HG03571 (cell line): ENCODE measurements at regions not wholly inside any gene's neighbourhood (a gene's known extent, or its start where the extent isn't known, plus 50 kb on each side); places are given as distances from the start of the nearest gene placed in this dataset.
"Not testable (repeated sequence)": the region's sequence is repeated elsewhere in the genome, so short reads cannot be mapped to it uniquely, and the experiment has no call there.

Source experiments
- ATAC-seq: cut with Tn5 transposase; IDR thresholded peaks from one replicate; pipeline ENCODE4 v1.9.1; 2021; ENCODE audit not compliant: unreplicated experiment

DNA sequence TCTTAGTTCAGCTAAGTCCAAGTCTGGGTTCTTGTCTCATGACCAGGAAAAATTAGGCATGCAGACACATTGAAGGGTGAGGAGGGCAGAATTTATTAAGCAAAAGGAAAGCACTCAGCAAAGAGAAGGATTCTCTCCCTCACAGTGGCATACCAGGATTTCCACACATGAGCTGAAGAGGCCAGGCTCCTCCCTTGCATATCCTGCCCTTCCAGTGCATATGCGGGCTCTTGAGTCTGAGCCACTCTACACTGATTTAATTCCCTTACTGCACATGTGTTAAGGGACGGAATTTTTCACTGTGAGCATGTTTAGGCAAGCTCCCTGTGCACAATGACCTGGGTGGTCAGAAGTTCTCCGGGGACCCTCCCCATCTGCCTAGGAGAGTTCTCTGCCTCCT is 652.7 kb upstream of the POM121L12 start:
- no peak for ATAC-seq

- no peak for ATAC-seq
Measured at GRCh38 chr7:52369922-52370321, 665.5 kb upstream of the POM121L12 start.

DNA sequence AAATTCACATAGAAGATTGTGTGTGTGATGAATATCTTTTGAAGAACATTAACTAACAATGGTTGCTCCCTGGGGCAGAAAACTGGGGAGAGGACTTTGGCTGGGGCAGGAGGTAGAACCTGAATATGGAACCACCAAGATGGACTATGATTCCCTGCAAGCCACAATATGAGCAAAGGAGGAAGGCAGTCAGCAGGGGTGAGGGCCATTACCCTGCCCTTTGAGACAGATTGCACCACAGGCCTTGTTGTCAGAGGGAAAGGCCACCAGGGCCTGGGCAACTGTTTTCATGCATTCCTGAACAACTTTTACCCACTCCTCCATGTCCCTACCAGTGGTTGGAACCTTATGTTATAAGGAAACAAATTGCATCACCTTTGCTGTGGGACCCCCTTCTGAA is 670.1 kb upstream of the POM121L12 start:
- no peak for ATAC-seq

GRCh38 chr7:52362521-52362920 is 672.9 kb upstream of the POM121L12 start:
- no peak for ATAC-seq

- no peak for ATAC-seq
Measured at GRCh38 chr7:52360541-52360940, 674.9 kb upstream of the POM121L12 start.

DNA sequence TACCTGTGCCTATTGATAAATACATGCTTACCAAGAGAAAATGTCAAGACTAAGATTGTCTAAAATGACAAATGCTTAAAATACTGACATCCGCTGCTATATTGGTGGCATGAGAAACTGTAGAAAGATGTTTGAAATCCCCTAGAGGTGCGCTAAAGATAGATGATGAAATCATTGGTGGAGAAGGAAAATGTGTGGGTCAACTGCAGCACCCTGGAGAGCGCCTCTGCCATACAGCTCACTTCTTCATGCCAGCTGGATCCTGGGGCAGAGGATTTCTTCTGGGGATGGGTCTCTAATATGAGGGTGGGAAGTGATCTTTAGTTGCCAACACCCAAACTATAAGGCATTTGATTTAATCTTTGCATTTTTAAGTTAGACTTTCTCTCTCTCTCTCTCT is 680.4 kb upstream of the POM121L12 start:
- no peak for ATAC-seq

- no peak for ATAC-seq
Measured at GRCh38 chr7:52352013-52352981, 683.1 kb upstream of the POM121L12 start.

GRCh38 chr7:52344015-52344414 is 691.4 kb upstream of the POM121L12 start:
- ATAC-seq = no peak

DNA sequence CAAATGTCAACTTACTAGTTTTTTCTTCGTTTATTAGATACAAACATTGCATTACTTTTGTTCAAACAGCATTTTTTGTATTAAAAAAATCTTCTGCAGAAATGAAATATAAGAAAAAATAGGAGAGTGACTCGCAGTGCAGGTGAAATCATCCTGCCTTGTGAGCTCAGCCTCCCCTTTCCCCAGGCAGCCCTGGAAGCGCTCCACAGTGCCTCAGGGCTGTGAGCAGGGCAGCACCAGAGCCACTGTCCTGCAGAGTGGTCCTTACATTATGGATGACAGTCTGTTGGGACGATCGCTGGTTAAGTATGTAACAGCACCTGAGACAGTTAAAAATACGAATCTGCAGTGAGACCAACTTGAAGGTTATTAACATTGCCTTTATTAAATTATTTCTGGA is 695.4 kb upstream of the POM121L12 start:
- ATAC-seq = no peak

- ATAC-seq = not testable (repeated sequence)
Measured at GRCh38 chr7:52328328-52328727, 707.1 kb upstream of the POM121L12 start.

GRCh38 chr7:52325237-52325636 is 710.2 kb upstream of the POM121L12 start:
- no peak for ATAC-seq

GRCh38 chr7:52323202-52323746 is 712.2 kb upstream of the POM121L12 start:
- ATAC-seq = no peak

DNA sequence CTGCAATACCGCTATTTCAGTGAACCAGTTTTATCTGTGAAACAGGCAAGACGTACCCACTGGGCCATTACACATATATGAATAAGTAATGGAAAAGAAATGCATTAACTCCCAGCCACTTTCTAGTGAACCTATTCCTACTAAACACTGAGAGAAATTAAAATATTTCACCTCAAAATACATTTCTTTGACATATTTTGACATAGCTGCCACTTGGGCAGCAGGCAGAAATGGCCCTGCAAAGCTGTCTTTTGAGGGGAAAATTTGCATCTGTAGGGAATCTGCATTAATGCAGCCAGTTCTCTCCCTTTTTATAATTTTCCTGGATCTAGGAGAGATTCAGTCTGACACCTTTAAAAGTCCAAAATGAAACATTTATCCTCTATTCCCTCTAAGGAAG is 714.8 kb upstream of the POM121L12 start:
- no peak for ATAC-seq

DNA sequence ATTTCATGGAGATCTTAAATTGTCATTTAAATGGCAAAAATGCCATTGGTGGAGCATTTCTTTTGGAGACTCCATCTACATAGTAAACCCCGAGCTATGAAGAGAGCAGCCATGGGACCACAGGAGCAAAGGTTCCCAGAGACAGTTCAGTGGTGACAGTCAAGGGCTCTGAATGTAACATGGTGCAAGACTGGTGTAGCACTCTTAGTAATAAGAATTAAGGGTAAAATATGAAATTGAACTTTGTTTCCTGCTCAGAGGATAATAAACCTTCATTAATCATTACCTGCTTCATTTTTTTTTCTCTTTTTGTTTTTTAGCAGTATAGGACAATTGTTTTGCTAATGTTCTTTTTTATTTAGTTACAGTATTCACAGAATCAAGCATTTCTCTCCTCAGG is 717.5 kb upstream of the POM121L12 start:
- no peak for ATAC-seq

DNA sequence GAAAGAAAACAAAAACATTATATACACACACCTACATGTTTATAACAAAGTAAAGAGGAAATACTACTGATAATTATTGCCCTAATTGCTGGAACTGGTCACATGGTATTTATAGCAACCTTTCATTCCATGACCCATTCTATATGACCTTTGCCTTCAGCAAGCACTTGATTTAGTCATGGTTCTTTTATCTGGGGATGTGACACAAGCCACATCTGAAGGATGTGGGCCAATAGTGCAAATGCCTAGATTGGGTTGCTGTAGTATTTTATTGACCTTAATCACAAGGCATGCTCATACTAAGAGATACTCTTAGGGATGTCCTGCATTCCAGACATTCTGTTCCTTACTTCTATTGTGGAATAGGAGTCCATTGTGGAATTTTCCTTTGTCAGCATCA is 723.5 kb upstream of the POM121L12 start:
- ATAC-seq = no peak

DNA sequence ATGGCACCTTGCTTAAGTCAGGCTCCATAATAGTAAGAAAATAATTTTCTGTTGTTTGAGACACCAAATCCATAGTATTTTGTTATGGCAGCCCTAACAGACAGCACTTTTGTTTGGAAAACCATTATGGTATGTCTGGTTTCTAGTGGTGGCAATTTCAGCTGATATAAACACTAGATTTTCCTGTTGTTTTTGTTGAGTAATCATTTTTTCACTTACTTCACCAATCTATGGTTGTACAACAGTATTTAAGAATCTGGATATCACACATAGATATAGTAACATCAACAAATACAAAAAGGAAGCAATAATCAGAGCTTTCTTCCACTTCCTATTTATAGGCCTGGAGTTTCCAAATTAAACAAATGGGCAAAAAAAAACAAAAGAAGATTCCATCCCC is 725.8 kb upstream of the POM121L12 start:
- ATAC-seq = no peak

GRCh38 chr7:52302765-52303520 is 732.5 kb upstream of the POM121L12 start:
- no peak for ATAC-seq

- ATAC-seq = no peak
Measured at GRCh38 chr7:52297128-52297527, 738.3 kb upstream of the POM121L12 start.

- ATAC-seq = no peak
Measured at GRCh38 chr7:52294942-52295341, 740.5 kb upstream of the POM121L12 start.

DNA sequence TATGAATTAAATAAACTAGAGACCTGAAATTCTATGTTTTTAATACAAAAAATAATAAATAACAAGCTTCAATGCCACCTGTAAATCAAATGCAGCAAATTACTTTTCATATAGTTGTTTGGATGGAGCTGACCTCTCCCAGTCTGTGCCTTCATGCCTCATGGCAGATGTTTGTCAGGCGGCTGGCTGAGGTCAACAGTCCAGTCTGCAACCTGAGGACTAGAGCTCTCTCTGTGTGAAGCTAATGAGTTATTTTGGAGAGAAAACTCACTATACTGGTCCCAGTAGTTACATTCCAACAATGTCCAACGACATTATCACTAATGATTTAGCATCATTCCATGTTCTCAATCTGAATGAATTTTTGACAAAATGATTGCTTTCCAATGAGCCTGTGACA is 746.2 kb upstream of the POM121L12 start:
- no peak for ATAC-seq

DNA sequence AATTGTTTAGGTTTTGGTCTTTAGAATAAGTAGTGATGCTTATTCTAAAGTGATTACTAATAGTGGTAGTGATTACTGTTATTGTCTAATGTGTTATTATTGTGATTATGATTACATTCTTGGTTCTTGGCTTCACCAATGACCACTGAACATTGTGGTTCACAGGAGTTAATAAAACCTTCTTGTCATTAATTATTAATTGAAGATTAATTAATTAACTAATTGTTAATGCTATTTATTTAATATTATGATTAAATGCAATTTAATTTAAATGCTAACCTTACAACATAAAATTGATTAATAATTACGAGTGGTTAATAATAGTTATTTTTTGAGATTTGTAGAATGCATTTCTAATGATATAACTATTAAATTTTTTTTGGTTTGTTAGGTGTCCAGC is 747.7 kb upstream of the POM121L12 start:
- ATAC-seq = no peak

GRCh38 chr7:52285689-52286088 is 749.7 kb upstream of the POM121L12 start:
- no peak for ATAC-seq
